ENCODE measurements at regions not wholly inside any gene's neighbourhood (a gene's known extent, or its start where the extent isn't known, plus 50 kb on each side); places are given as distances from the start of the nearest gene placed in this dataset.

GRCh38 chr7:24157666-24158065 lies 126.3 kb upstream of the NPY start:
- no peak for TF ChIP-seq CTCF (IDR thresholded peaks at IDR 0.05; ENCODE audit: extremely low read depth in 1 of 2, insufficient read depth in 1 of 2, low read depth in 1 of 2, low read length in 2 of 2)
- TF ChIP-seq EZH2 (IDR thresholded peaks at IDR 0.05; ENCODE audit: borderline replicate concordance, low read depth, low read length, severe bottlenecking): no peak
- no peak for TF ChIP-seq MAX (IDR thresholded peaks at IDR 0.05; ENCODE audit: insufficient read depth, insufficient read length)
- no peak for TF ChIP-seq POLR2A (IDR thresholded peaks at IDR 0.05; ENCODE audit: low read depth, low read length)
- no peak for TF ChIP-seq POLR2AphosphoS5 (IDR thresholded peaks at IDR 0.05; ENCODE audit: insufficient read depth, low read depth, low read length)
- no peak for TF ChIP-seq JUN (IDR thresholded peaks at IDR 0.05; ENCODE audit: borderline replicate concordance, insufficient read depth, insufficient read length, low read depth)

Measured in endothelial cell of umbilical vein (primary cell).